M059J (cell line): ENCODE measurements at regions not wholly inside any gene's neighbourhood (a gene's known extent, or its start where the extent isn't known, plus 50 kb on each side); places are given as distances from the start of the nearest gene placed in this dataset.
A peak's percentile ranks its signal among the peaks of the same experiment; 100 is the strongest.

ENCODE experiments used
- DNase-seq: peaks from one replicate; pipeline ENCODE4 v3.0.0-alpha.2; 2012; ENCODE audit warnings: low read depth

DNA sequence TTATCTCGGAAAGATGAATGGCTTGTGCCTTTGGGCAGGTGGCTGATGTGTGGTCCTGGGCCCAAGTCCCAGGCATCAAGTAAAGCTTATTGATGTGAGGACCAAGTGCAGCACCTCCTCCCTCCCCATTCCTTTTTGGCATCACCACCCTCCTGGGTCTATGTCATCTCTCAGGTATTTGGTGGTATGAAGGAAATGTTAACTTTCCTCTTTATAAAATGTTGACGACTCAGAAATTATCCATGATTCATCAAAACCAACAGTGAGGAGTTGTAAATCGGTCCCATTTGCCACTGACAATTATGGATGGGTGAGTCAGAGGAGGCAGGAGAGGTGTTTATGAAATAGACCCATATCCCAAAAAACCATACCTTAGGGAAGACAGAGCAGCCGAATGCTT is 229.4 kb upstream of the GATB start:
- DNase-seq = peak; percentile 95

DNA sequence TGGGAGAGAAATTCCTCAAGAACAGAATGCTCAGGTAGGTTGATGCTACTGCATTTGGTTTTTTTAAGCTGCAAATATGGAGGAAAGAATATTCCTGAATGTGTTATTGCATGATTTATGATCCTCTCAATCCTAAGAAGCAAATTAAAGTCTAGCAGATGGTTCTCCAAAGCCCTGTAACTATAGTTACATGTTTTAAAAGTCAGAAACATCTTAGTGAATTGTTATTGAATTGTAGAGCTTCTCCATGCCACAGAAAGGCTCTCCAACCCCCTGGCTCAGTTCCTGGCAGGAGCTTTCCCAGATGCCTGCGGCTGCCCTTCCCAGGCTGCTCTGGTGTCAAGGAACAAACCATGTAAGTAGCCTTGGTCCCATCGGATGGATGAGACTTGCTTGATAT is 227.8 kb upstream of the GATB start:
- no peak for DNase-seq

DNA sequence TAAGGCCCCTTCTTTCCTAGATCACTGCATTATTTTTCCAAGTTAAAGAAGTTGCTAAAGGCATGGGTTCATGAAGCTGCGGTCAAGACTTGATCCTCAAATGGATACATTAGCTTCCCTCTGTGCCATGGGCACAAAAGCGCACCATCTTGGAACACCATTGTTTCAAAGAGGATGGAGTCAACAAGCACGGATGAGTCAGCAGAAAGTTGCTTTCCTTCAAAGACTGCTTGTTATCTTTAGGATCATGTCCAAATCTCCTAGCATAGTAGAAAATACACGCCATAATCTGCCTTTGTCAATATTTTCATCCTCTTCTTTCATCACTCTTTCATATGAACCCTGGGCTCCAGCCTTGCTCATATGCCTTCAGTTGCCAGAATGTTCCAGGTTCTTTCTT is 226.8 kb upstream of the GATB start:
- no peak for DNase-seq

DNA sequence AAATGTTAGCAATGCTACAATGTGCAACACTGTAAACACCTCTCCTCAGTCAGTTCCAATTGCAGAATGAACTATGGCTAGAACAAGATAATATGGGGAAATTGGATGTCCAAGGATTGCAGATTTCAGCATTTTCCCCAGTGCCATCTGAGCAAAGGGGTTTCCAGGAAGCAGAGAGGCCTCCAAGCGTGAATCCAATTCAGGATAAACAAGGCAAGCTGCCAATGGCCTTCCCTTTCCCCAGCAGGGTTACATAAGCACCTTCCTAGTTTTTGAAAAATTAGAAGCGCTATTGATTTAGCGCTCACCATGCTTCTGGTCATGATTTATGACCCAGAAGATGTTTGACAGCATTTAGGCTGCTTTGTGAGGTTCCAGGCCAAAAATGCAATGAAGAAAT is 223.0 kb upstream of the GATB start:
- DNase-seq = peak; percentile 37

DNA sequence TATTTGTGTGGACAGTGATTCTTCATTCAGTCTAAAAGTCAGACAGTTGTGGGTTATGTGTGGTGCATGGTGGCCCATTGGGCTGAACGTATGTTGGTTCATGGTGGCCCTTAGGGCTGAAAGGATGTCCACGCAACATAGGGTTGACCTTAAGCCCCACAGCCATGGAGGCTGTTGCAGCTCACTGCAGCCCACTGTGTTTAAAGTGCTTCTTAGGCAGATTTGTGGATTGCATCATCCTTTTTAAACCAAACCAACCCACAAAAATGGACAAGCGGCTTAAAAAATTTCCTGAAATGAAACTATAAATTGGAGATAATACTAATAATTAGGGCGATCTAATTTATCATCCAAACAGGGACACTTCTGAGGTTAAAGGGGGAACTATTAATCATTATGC is 219.0 kb upstream of the GATB start:
- no peak for DNase-seq

DNA sequence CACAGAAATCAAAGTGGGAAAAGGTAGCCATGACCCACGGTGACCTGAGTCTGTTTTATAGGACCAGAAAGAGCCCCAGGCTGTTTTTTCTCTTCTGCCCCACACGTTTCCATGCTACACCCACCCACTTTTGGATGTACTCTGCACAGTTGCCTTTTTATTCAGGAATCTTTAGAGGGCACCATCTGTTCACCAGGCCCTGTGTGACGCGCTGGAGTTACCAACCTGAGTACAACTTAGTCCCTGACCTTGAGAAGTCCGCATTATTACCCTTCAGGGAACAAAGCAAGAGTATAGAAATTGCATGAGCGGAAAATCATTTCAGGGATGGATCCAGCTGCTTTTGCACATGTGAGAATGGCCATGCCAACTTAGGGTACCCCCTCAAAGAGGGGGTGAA is 207.8 kb upstream of the GATB start:
- no peak for DNase-seq

DNA sequence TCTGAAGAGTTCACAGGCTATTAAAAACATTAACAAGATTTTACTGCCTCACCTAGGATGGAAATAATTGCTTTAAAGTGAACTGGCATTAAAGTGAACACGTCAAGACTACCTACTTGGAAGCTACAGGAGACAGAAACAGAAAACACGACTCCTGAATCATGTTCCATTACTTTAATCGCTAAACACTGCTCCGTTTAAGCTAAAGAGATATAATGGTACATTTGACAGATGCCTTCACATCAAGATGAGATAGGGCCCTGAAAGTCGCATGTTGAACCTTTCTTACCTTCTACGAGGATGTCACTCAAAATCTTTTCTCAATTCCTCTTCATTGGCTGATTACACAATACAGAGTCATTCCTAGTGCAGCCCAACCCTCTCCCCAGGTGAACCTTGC is 206.3 kb upstream of the GATB start:
- DNase-seq = no peak

DNA sequence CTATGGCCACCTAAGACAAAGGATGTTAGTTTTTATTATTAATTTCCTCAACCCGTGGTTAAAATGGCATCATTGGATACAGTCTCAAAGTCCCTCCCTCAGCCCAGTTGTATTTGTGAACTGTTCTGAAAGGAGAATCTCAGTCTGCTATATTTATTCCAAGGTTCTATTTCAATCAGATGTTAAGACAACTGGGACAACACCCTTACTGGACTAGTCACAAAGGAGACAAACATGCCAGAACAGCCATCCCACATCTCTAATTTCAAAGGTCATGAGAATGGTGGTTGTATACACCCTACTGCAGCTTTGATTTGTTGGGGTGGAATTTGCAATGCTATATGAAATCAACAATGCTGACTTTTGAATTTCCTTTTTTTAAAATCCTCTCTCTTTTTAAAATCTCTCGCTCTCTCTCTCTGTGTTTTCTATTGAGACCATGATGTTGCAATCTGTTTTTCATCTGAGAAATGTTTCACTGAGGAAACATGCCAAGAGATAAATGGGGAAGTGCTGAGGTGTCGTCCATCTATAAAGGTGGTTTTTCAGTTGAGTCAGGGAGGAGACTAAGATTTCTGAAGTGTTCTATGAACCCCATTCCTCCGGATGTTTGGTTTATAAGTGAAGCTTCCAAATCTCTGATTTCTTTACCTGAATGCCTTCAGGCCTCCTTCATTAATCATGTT is 201.5 kb upstream of the GATB start:
- DNase-seq = no peak

DNA sequence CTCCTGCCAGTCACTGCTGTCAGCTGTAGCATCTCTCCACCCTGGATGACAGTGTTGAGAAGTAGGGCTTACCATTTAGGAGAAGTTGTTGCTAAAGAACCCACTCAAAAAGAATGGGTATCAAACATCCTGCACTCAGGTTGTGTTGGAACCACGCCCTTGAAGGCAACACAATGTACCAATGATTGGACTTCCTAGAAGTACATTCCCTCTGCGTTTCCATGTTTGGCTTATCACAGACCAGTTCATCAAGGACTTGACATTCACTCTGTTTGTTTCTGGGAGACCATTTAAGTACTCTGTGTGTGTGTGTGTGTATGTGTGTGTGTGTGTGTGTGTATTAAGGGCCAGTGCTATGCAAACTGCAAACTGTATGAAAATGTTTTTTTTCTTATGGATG is 200.6 kb upstream of the GATB start:
- DNase-seq = no peak

DNA sequence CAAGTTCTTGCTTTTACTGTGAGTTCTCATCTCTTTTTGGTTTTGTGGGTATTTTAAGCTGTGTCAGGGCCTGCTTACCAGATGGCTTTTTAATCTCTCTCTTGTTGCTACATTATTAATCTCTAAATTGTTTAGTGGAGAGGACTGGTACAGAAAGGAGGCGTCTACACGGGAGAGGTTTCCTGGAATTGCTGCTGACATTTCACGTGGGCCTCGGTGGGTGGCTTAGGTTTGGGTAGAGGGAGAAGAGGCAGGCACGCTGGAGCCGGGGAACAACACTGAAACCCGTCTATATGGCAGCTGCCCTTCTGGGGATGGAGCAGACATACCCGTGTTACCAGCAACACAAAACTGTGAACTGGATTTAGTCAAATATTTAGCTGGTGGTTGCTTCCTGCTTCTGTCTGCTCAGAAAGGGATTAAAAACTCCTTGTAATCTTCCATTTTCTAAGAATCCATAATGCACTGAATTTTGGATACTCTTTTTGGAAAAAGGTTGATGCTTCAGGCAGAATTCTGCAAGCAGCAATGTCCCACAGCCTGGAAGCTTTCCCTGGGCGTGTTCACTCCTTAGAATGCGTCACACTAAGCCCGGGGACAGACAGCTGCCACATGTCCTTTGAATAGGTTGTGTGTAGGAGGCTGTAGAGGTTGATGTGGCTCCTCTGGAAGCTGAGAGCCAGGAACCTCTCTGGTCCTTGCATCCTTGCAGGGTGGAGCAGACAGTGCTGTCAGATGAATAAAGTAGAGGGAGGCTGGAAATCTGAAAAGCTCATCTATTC is 199.8 kb upstream of the GATB start:
- no peak for DNase-seq

DNA sequence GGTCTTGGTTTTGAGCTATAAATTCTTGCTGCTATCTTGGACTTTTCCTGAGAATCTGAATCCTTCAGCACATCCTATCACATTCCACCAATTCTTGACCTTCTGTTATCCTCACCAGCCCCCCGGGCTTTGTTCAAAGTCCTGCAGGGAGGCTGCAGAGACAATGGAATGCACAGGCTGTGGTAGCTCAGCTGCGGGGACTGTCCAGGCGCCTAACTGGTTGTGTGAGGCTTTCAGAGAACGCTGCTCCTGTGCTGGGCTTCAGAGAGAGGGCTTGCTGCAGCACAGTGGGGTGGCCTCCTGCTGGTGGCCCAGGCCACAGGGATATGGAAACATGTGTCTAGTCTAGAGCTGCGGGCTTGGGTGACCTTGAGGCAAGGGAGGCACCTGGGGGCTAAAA is 196.3 kb upstream of the GATB start:
- no peak for DNase-seq

DNA sequence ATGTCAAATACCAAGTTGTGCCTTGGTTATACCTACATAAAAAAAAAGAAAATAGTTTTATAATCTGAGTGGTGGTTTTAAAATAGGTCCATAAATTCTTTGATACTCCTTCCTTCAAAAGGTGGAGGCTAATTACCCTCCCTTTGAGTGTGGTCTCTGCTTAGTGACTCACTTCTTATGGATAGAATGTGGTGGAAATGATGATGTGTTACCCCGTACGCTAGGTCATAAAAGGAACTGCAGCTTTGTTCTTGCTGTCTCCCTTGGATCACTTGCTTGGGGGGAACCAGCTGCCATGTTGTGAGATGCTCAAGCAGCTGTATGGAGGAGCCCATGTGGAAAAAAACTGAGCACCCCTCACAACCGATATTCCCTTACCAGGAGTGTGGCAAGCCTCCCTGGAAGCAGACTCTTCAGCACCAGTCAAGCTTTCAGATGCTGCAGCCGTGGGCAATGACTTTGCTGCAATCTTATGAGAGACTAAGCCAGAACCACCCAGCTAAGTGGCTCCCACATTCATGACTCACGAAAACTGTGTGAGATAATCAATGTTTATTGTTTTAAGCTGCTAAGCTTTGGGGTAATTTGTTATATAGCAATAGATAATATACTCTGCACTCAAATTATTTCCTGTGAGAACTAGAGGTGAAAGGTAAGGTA is 195.0 kb upstream of the GATB start:
- DNase-seq = peak; percentile 86

DNA sequence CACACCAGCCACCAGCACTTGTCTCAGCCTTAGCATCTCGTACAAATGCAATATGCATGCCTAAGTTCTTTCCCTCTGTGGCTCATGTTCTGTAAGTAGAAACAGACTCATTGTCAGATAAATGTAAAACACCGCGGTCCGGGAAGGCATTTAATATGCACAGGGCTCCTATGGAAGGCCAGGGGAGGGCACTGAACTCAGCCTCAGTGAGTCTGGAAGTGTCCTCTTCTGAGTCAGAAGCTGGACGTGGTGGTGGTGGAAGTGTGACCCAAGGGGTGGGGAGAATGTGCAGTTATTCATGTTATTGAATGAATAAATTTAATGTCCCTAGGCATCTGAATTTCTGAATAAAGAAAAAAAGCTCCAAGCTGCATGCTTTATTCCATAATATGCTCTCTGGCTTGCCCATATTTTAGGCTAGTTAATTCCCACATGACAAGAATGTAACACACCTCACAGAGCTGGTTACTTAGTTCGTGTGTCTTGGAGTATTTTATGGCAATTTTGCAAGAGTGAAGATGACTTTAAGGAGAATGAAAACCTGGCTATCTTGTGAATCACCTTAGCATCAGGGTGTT is 193.1 kb upstream of the GATB start:
- DNase-seq = no peak

DNA sequence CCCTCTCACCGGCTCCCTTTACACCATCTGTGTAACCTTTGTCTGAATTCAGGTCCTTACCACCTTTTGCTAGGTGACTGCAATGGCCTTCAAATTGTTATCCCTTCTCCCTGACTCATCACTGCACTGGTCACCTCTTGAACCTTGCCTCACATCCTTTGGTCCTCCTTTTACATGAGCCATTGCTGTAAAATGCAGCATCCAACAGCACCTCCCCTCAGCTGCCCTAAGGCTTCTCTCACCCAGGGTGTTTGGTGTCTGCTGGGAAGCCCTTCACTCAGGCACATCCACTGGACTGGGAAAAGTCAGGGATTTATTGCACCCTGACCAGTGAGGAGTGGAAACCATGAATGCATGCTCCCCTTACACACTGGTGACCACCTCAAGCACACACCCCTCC is 192.5 kb upstream of the GATB start:
- peak; percentile 78 for DNase-seq

DNA sequence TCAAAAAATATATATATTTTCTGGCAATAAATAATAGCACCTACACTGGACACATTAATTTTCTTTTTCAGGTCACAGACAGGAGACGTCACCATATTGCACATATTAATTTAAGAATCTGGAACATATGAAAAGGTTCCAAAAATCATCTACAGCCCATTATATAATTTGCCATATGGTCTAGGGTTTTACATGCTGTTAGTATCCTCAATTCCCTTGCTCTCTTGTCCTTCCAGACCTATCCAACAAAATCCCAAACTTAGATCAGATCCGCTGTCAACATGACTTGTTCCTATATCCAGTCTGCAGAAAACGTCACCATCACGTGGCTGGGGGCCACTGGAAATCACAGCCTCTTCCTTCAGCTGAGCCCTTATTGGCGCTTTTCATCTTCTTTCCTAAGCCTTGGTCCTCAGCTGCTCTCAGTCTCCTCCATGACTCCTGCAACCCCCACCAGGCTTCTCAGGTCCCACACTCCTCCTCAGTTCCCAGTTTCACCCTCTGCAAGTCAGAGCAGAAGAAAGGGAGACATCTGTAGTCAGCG is 192.0 kb upstream of the GATB start:
- no peak for DNase-seq

DNA sequence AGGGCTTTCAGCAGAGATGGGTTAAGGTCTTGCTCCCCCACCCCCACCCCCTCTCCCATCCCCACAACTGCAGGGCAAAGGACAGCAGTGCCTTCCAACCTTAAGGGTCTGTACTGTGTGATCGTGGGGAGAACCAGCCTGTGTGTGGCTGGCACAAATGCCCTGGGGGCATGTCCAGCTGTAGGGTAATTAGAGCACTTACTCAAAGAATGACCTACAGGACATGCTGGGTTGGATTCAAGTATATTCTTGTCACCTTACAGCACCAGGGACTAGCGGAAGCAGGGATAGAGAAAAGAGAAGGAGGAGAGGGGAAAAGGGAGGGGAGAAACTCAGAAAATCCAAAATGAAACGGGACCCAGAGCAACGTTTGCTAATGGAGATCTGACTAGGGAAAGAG is 191.3 kb upstream of the GATB start:
- peak; percentile 37 for DNase-seq

DNA sequence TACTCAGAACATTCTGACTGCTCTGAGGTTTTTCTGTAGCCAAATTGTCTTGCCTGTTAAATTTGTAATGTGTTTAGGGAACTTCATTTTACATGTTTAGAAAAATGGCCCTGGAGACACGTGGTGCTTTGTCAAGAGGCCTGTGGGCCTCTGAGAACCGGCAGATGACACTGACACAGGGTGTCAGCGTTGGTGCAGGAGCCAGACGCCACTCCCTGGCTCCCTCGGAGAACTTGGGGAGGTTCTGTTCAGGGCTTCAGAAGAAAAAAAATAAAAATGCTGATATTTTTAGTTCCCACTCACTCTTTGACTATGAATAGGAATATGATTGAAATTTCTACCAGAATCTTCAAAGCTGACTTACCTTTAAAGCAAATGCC is 190.9 kb upstream of the GATB start:
- no peak for DNase-seq

DNA sequence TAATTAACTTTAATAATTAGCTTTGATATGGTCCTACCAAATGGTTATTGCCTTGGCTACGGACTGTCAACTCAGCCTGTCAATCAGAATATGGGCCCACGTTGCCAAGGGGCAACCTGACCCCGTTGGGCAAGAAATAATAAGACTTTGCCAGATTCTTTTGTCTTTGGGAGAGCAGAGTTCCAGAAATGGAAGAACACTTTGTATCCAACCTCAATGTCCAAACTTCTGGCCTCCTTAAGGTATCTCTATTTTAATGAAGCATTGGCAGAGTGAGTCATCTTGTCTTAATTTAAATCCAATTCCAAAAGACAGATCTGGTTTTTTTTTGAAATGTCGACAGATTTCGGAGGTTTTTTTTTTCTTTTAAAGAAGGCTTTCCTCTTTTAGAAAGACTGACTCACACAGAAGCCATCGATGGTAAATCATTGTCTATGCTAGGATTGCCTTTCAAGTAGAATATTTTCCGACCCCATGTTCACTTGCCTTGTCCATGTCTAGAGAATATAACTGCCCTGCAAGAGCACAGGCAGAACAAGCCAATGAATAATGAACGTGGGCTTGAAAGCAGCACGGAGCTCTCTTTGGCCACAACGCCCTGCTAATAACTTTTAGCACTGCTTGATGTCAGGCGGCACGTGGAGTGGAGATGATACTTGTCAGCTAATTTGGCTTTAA is 190.3 kb upstream of the GATB start:
- peak; percentile 27 for DNase-seq

DNA sequence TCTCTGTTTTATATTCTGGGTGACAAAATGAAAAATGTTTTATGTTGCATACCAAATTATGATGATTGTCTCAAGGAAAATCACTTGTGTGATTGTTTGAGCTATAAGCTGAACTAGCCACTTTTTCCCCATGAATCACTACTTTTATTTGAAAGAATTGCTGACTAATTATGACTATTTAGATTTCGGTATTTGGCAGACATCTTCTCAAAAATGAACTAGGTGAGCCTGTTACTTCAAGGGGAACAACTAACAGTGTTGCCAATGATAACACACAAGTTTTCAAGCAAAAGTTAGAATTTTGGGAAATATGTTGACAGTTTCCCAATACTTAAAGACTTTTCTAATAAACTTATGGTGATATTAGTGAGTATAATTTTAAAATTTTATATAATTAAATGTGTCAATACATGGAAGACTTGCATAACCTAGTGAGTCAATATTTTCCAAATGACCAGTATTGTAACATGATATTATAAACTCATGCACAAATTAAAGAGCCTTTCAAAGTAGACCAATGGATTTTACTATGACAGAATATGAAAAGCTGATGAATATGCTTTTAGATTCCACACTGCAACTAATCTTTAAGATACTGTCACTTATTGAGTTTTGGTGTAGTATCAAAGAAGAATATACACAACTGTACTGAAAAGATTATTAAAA is 187.7 kb upstream of the GATB start:
- peak; percentile 73 for DNase-seq

DNA sequence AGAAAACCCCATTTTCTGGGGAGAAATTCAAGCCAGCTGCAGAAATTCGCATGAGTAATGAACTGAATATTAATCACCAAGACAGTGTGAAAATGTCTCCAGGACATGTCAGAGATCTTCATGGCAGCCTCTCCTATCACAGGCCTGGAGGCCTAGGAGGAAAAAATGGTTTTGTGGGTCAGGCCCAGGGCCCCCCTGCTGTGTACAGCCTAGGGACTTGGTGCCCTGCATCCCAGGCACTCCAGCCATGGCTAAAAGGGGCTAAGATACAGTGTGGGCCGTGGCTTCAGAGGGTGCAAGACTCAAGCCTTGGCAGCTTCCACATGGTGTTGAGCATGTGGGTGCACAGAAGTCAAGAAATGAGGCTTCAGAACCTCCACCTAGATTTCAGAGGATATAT is 185.9 kb upstream of the GATB start:
- DNase-seq = no peak

DNA sequence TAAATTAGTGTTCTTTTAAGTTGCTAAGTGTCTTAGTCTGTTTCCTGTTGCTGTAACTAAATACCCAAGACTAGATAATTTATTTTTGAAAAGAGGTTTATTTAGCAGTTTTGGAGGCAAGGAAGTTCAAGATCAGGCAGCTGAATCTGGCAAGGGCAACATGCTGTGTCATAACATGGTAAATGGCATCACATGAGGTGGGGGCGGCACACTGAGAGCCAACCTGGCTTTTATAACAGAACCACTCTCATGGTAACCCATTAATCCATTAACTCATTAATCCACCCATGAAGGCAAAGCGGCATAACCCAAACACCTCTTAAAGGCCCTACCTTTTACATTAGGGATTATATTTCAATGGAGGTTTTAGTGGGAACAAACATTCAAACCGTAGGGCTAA is 182.2 kb upstream of the GATB start:
- DNase-seq = no peak
